Uterus (tissue), 2 donors: ENCODE measurements at regions not wholly inside any gene's neighbourhood (a gene's known extent, or its start where the extent isn't known, plus 50 kb on each side); places are given as distances from the start of the nearest gene placed in this dataset.

Source experiments
- POLR2A ChIP-seq, 2 donors: fragments of 450-650 bp; IDR thresholded peaks; one replicate each; pipeline ENCODE4 v1.6.1; 2016; ENCODE audit warnings: antibody characterized with exemption in 2 of 2, mild to moderate bottlenecking in 1 of 2, moderate library complexity in 1 of 2
- TF ChIP-seq, protein P1 (sequence below), 4 experiments: fragments of 200-600 bp in 2 of 4; fragments of 450-650 bp in 2 of 4; sonication (generic) in 2 of 4; IDR thresholded peaks; one replicate each; pipeline ENCODE4 v1.5.1; 2016 to 2019; ENCODE audit warnings: antibody characterized with exemption in 4 of 4, mild to moderate bottlenecking in 2 of 4, moderate library complexity in 1 of 4

- TF ChIP-seq, protein P1, sequence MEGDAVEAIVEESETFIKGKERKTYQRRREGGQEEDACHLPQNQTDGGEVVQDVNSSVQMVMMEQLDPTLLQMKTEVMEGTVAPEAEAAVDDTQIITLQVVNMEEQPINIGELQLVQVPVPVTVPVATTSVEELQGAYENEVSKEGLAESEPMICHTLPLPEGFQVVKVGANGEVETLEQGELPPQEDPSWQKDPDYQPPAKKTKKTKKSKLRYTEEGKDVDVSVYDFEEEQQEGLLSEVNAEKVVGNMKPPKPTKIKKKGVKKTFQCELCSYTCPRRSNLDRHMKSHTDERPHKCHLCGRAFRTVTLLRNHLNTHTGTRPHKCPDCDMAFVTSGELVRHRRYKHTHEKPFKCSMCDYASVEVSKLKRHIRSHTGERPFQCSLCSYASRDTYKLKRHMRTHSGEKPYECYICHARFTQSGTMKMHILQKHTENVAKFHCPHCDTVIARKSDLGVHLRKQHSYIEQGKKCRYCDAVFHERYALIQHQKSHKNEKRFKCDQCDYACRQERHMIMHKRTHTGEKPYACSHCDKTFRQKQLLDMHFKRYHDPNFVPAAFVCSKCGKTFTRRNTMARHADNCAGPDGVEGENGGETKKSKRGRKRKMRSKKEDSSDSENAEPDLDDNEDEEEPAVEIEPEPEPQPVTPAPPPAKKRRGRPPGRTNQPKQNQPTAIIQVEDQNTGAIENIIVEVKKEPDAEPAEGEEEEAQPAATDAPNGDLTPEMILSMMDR (IDR thresholded peaks at IDR 0.05) = no peak
- TF ChIP-seq POLR2A (IDR thresholded peaks at IDR 0.05) = no peak
Observed at GRCh38 chr18:67144329-67144728, 372.2 kb downstream of the DSEL start.
